NCI-H510A (cell line): ENCODE measurements at regions not wholly inside any gene's neighbourhood (a gene's known extent, or its start where the extent isn't known, plus 50 kb on each side); places are given as distances from the start of the nearest gene placed in this dataset.

Experiments used
- DNase-seq: peaks from one replicate; lab custom pipeline; 2025; lab: John Stamatoyannopoulos, UW

GRCh38 chr2:143918465-143918989 lies 601.4 kb downstream of the ZEB2 start:
- no peak for DNase-seq

GRCh38 chr2:143916781-143917180 lies 603.1 kb downstream of the ZEB2 start:
- no peak for DNase-seq

- DNase-seq, result no peak
Observed at GRCh38 chr2:143909577-143910353, 610.2 kb downstream of the ZEB2 start.

- no peak for DNase-seq
Observed at GRCh38 chr2:143908843-143909242, 611.1 kb downstream of the ZEB2 start.

GRCh38 chr2:143907801-143908200 lies 612.1 kb downstream of the ZEB2 start:
- no peak for DNase-seq

GRCh38 chr2:143906850-143907249 lies 613.1 kb downstream of the ZEB2 start:
- DNase-seq, result no peak

GRCh38 chr2:143905587-143905986 lies 614.3 kb downstream of the ZEB2 start:
- no peak for DNase-seq

- no peak for DNase-seq
Observed at GRCh38 chr2:143903172-143903856, 616.6 kb downstream of the ZEB2 start.

GRCh38 chr2:143901185-143901842 lies 618.6 kb downstream of the ZEB2 start:
- DNase-seq, result no peak

- no peak for DNase-seq
Observed at GRCh38 chr2:143899987-143900386, 619.9 kb downstream of the ZEB2 start.

GRCh38 chr2:143893371-143893770 lies 626.5 kb downstream of the ZEB2 start:
- no peak for DNase-seq

- no peak for DNase-seq
Observed at GRCh38 chr2:143891879-143892308, 628.0 kb downstream of the ZEB2 start.

GRCh38 chr2:143890798-143891197 lies 629.1 kb downstream of the ZEB2 start:
- DNase-seq, result no peak

- DNase-seq, result no peak
Observed at GRCh38 chr2:143889216-143889615, 630.7 kb downstream of the ZEB2 start.

GRCh38 chr2:143885461-143885860 lies 634.5 kb downstream of the ZEB2 start:
- DNase-seq, result no peak

GRCh38 chr2:143881246-143881645 lies 638.7 kb downstream of the ZEB2 start:
- DNase-seq, result no peak

- no peak for DNase-seq
Observed at GRCh38 chr2:143877876-143878530, 641.9 kb downstream of the ZEB2 start.

- DNase-seq, result no peak
Observed at GRCh38 chr2:143877056-143877455, 642.9 kb downstream of the ZEB2 start.

GRCh38 chr2:143875295-143876233 lies 644.4 kb downstream of the ZEB2 start:
- DNase-seq, result no peak

GRCh38 chr2:143873886-143874285 lies 646.0 kb downstream of the ZEB2 start:
- no peak for DNase-seq

GRCh38 chr2:143870696-143871095 lies 649.2 kb downstream of the ZEB2 start:
- DNase-seq, result no peak
